Left colon (tissue), 2 donors: ENCODE measurements at regions not wholly inside any gene's neighbourhood (a gene's known extent, or its start where the extent isn't known, plus 50 kb on each side); places are given as distances from the start of the nearest gene placed in this dataset.
"Not testable (repeated sequence)": the region's sequence is repeated elsewhere in the genome, so short reads cannot be mapped to it uniquely, and the experiment has no call there.

Experiments
- ATAC-seq: fragments of 200-7000 bp; cut with Tn5 transposase; one replicate; pipeline ENCODE4 v1.9.1; 2020; ENCODE audit warnings: mild to moderate bottlenecking, moderate library complexity
- DNase-seq, 2 donors: peaks; one replicate each; pipeline ENCODE4 v3.0.0-alpha.2; 2020
- intact Hi-C, 2 donors: fragments of 100-400 bp; cut with DNase I in 1 of 2; cut with micrococcal nuclease in 1 of 2; formaldehyde crosslinking; loops; one replicate each; pipeline versions ENCODE4 v1.11.2 to v1.14.0; 2022; cut with DNase I, micrococcal nuclease
- donor health status: DM: no; HTN: no; CAD: no.
- donor health status: DM: yes; HTN: yes; CAD: no.

GRCh38 chr4:27930976-27931375 is 1070.3 kb downstream of the STIM2 start:
- intact Hi-C loops = no loop called here
- ATAC-seq = no peak
- no peak for DNase-seq

GRCh38 chr4:27931584-27931983 is 1070.9 kb downstream of the STIM2 start:
- no peak for ATAC-seq
- DNase-seq = no peak
- intact Hi-C loops = no loop called here

GRCh38 chr4:27934871-27935270 is 1074.2 kb downstream of the STIM2 start:
- no peak for DNase-seq
- ATAC-seq = no peak
- intact Hi-C loops = no loop called here

- DNase-seq = no peak
- intact Hi-C loops = no loop called here
- ATAC-seq = no peak
Measured at GRCh38 chr4:27946799-27947198, 1086.2 kb downstream of the STIM2 start.

- no peak for ATAC-seq
- intact Hi-C loops = no loop called here
- DNase-seq = no peak
Measured at GRCh38 chr4:27947302-27947701, 1086.7 kb downstream of the STIM2 start.

- intact Hi-C loops = no loop called here
- no peak for DNase-seq
- no peak for ATAC-seq
Measured at GRCh38 chr4:27964095-27964494, 1103.5 kb downstream of the STIM2 start.

GRCh38 chr4:27966664-27967063 is 1106.0 kb downstream of the STIM2 start:
- ATAC-seq = no peak
- no peak for DNase-seq
- intact Hi-C loops = no loop called here

- DNase-seq (no peak), ATAC-seq (no peak)
- intact Hi-C loops = no loop called here
Measured at GRCh38 chr4:27973056-27973455, 1112.4 kb downstream of the STIM2 start.

GRCh38 chr4:27973700-27974099 is 1113.1 kb downstream of the STIM2 start:
- intact Hi-C loops = no loop called here
- ATAC-seq (no peak), DNase-seq (no peak)

- DNase-seq (no peak), ATAC-seq (no peak)
- intact Hi-C loops = no loop called here
Measured at GRCh38 chr4:27974339-27974738, 1113.7 kb downstream of the STIM2 start.

- intact Hi-C loops, DNase-seq, ATAC-seq: not testable (repeated sequence)
Measured at GRCh38 chr4:27974881-27975280, 1114.2 kb downstream of the STIM2 start.

GRCh38 chr4:27978427-27979109 is 1117.9 kb downstream of the STIM2 start:
- ATAC-seq, intact Hi-C loops, DNase-seq: not testable (repeated sequence)

- no peak for DNase-seq
- ATAC-seq = no peak
- intact Hi-C loops = no loop called here
Measured at GRCh38 chr4:27985522-27985921, 1124.9 kb downstream of the STIM2 start.

- ATAC-seq (no peak), DNase-seq (no peak)
- intact Hi-C loops = no loop called here
Measured at GRCh38 chr4:27986476-27986875, 1125.8 kb downstream of the STIM2 start.

- intact Hi-C loops = no loop called here
- ATAC-seq (no peak), DNase-seq (no peak)
Measured at GRCh38 chr4:28001698-28002097, 1141.1 kb downstream of the STIM2 start.

- no peak for ATAC-seq
- intact Hi-C loops = no loop called here
- DNase-seq = no peak
Measured at GRCh38 chr4:28004520-28004919, 1143.9 kb downstream of the STIM2 start.

- intact Hi-C loops = no loop called here
- ATAC-seq (no peak), DNase-seq (no peak)
Measured at GRCh38 chr4:28006021-28006420, 1145.4 kb downstream of the STIM2 start.

- ATAC-seq (no peak), DNase-seq (no peak)
- intact Hi-C loops = no loop called here
Measured at GRCh38 chr4:28007693-28008092, 1147.1 kb downstream of the STIM2 start.

GRCh38 chr4:28009541-28009940 is 1148.9 kb downstream of the STIM2 start:
- intact Hi-C loops = no loop called here
- ATAC-seq (no peak), DNase-seq (no peak)

- intact Hi-C loops = no loop called here
- DNase-seq = no peak
- no peak for ATAC-seq
Measured at GRCh38 chr4:28010577-28011240, 1150.1 kb downstream of the STIM2 start.

- DNase-seq (no peak), ATAC-seq (no peak)
- intact Hi-C loops = no loop called here
Measured at GRCh38 chr4:28014469-28014868, 1153.8 kb downstream of the STIM2 start.
